ENCODE measurements at regions not wholly inside any gene's neighbourhood (a gene's known extent, or its start where the extent isn't known, plus 50 kb on each side); places are given as distances from the start of the nearest gene placed in this dataset.
"Not testable (repeated sequence)": the region's sequence is repeated elsewhere in the genome, so short reads cannot be mapped to it uniquely, and the experiment has no call there.

GRCh38 chr20:40284611-40285010 lies 404.4 kb downstream of the MAFB start:
- H3K27me3 ChIP-seq (ENCODE audit: control insufficient read depth in 1 of 2, insufficient read depth in 2 of 2, low read length in 2 of 2): no peaks in the 10 kb centered on the region
- no peak overlapping the region for H3K4me3 ChIP-seq (ENCODE audit: low read depth in 1 of 2, low read length in 2 of 2)
- H3K4me1 ChIP-seq (ENCODE audit: control insufficient read depth in 1 of 2, insufficient read depth in 2 of 2, low read length in 2 of 2): peaks cover 14 to 24% of the 10 kb centered on the region in 2 donors

GRCh38 chr20:40283689-40284088 lies 405.3 kb downstream of the MAFB start:
- Histone ChIP-seq H3K36me3 (ENCODE audit: control insufficient read depth in 1 of 2, insufficient read depth in 2 of 2, low read length in 2 of 2) (no peaks in the 10 kb centered on the region), H3K4me3 (ENCODE audit: low read depth in 1 of 2, low read length in 2 of 2) (no peak overlapping the region), H3K4me1 (ENCODE audit: control insufficient read depth in 1 of 2, insufficient read depth in 2 of 2, low read length in 2 of 2) (peaks cover 14 to 24% of the 10 kb centered on the region in 2 donors), H3K27me3 (ENCODE audit: control insufficient read depth in 1 of 2, insufficient read depth in 2 of 2, low read length in 2 of 2) (no peaks in the 10 kb centered on the region), H3K9ac (ENCODE audit: low read depth in 1 of 2, low read length in 2 of 2) (no peak overlapping the region), H3K27ac (ENCODE audit: low read depth, low read length) (no peak overlapping the region), H3K9me3 (ENCODE audit: control insufficient read depth in 1 of 2, low read length in 2 of 2) (no peaks in the 10 kb centered on the region)

More at GRCh38 chr20:40284611-40285010, 404.4 kb downstream of the MAFB start:
- Histone ChIP-seq H3K9ac (ENCODE audit: low read depth in 1 of 2, low read length in 2 of 2) (no peak overlapping the region), H3K27ac (ENCODE audit: low read depth, low read length) (no peak overlapping the region), H3K9me3 (ENCODE audit: control insufficient read depth in 1 of 2, low read length in 2 of 2) (no peaks in the 10 kb centered on the region), H3K36me3 (ENCODE audit: control insufficient read depth in 1 of 2, insufficient read depth in 2 of 2, low read length in 2 of 2) (no peaks in the 10 kb centered on the region)

- Histone ChIP-seq H3K27me3 (ENCODE audit: control insufficient read depth in 1 of 2, insufficient read depth in 2 of 2, low read length in 2 of 2) (no peaks in the 10 kb centered on the region), H3K4me1 (ENCODE audit: control insufficient read depth in 1 of 2, insufficient read depth in 2 of 2, low read length in 2 of 2) (peaks cover 14 to 20% of the 10 kb centered on the region in 2 donors), H3K9me3 (ENCODE audit: control insufficient read depth in 1 of 2, low read length in 2 of 2) (no peaks in the 10 kb centered on the region), H3K36me3 (ENCODE audit: control insufficient read depth in 1 of 2, insufficient read depth in 2 of 2, low read length in 2 of 2) (no peaks in the 10 kb centered on the region), H3K4me3 (ENCODE audit: low read depth in 1 of 2, low read length in 2 of 2) (no peak overlapping the region), H3K27ac (ENCODE audit: low read depth, low read length) (no peak overlapping the region), H3K9ac (ENCODE audit: low read depth in 1 of 2, low read length in 2 of 2) (no peak overlapping the region)
Observed at GRCh38 chr20:40282941-40283340, 406.1 kb downstream of the MAFB start.

GRCh38 chr20:40282541-40282940 lies 406.5 kb downstream of the MAFB start:
- H3K36me3 ChIP-seq (ENCODE audit: control insufficient read depth in 1 of 2, insufficient read depth in 2 of 2, low read length in 2 of 2): no peaks in the 10 kb centered on the region
- no peak overlapping the region for H3K4me3 ChIP-seq (ENCODE audit: low read depth in 1 of 2, low read length in 2 of 2)
- no peaks in the 10 kb centered on the region for H3K27me3 ChIP-seq (ENCODE audit: control insufficient read depth in 1 of 2, insufficient read depth in 2 of 2, low read length in 2 of 2)
- no peak overlapping the region for H3K9ac ChIP-seq (ENCODE audit: low read depth in 1 of 2, low read length in 2 of 2)
- H3K4me1 ChIP-seq (ENCODE audit: control insufficient read depth in 1 of 2, insufficient read depth in 2 of 2, low read length in 2 of 2): peaks cover 14 to 18% of the 10 kb centered on the region in 2 donors
- H3K27ac ChIP-seq (ENCODE audit: low read depth, low read length): no peak overlapping the region
- no peaks in the 10 kb centered on the region for H3K9me3 ChIP-seq (ENCODE audit: control insufficient read depth in 1 of 2, low read length in 2 of 2)

- H3K27ac ChIP-seq (ENCODE audit: low read depth, low read length): no peak overlapping the region
- H3K4me1 ChIP-seq (ENCODE audit: control insufficient read depth in 1 of 2, insufficient read depth in 2 of 2, low read length in 2 of 2): peaks cover 0 to 7% of the 10 kb centered on the region in 2 donors
- H3K4me3 ChIP-seq (ENCODE audit: low read depth in 1 of 2, low read length in 2 of 2): no peak overlapping the region
- H3K9me3 ChIP-seq (ENCODE audit: control insufficient read depth in 1 of 2, low read length in 2 of 2): no peaks in the 10 kb centered on the region
- no peaks in the 10 kb centered on the region for H3K27me3 ChIP-seq (ENCODE audit: control insufficient read depth in 1 of 2, insufficient read depth in 2 of 2, low read length in 2 of 2)
- no peaks in the 10 kb centered on the region for H3K36me3 ChIP-seq (ENCODE audit: control insufficient read depth in 1 of 2, insufficient read depth in 2 of 2, low read length in 2 of 2)
- no peak overlapping the region for H3K9ac ChIP-seq (ENCODE audit: low read depth in 1 of 2, low read length in 2 of 2)
Observed at GRCh38 chr20:40280616-40281015, 408.4 kb downstream of the MAFB start.

GRCh38 chr20:40279390-40279789 lies 409.6 kb downstream of the MAFB start:
- H3K36me3 ChIP-seq (ENCODE audit: control insufficient read depth in 1 of 2, insufficient read depth in 2 of 2, low read length in 2 of 2): no peaks in the 10 kb centered on the region
- peaks cover 0 to 5% of the 10 kb centered on the region in 2 donors for H3K4me1 ChIP-seq (ENCODE audit: control insufficient read depth in 1 of 2, insufficient read depth in 2 of 2, low read length in 2 of 2)
- H3K27ac ChIP-seq (ENCODE audit: low read depth, low read length): no peak overlapping the region
- H3K27me3 ChIP-seq (ENCODE audit: control insufficient read depth in 1 of 2, insufficient read depth in 2 of 2, low read length in 2 of 2): no peaks in the 10 kb centered on the region
- H3K9me3 ChIP-seq (ENCODE audit: control insufficient read depth in 1 of 2, low read length in 2 of 2): no peaks in the 10 kb centered on the region
- H3K4me3 ChIP-seq (ENCODE audit: low read depth in 1 of 2, low read length in 2 of 2): no peak overlapping the region
- H3K9ac ChIP-seq (ENCODE audit: low read depth in 1 of 2, low read length in 2 of 2): no peak overlapping the region

GRCh38 chr20:40278673-40279072 lies 410.4 kb downstream of the MAFB start:
- Histone ChIP-seq H3K4me1 (ENCODE audit: control insufficient read depth in 1 of 2, insufficient read depth in 2 of 2, low read length in 2 of 2) (peaks cover 0 to 2% of the 10 kb centered on the region in 2 donors), H3K9ac (ENCODE audit: low read depth in 1 of 2, low read length in 2 of 2) (no peak overlapping the region), H3K4me3 (ENCODE audit: low read depth in 1 of 2, low read length in 2 of 2) (no peak overlapping the region), H3K27me3 (ENCODE audit: control insufficient read depth in 1 of 2, insufficient read depth in 2 of 2, low read length in 2 of 2) (no peaks in the 10 kb centered on the region), H3K9me3 (ENCODE audit: control insufficient read depth in 1 of 2, low read length in 2 of 2) (no peaks in the 10 kb centered on the region), H3K27ac (ENCODE audit: low read depth, low read length) (no peak overlapping the region), H3K36me3 (ENCODE audit: control insufficient read depth in 1 of 2, insufficient read depth in 2 of 2, low read length in 2 of 2) (no peaks in the 10 kb centered on the region)

- H3K36me3 ChIP-seq (ENCODE audit: control insufficient read depth in 1 of 2, insufficient read depth in 2 of 2, low read length in 2 of 2): no peaks in the 10 kb centered on the region
- H3K4me3 ChIP-seq (ENCODE audit: low read depth in 1 of 2, low read length in 2 of 2): no peak overlapping the region
- H3K9ac ChIP-seq (ENCODE audit: low read depth in 1 of 2, low read length in 2 of 2): no peak overlapping the region
- H3K27ac ChIP-seq (ENCODE audit: low read depth, low read length): no peak overlapping the region
- H3K27me3 ChIP-seq (ENCODE audit: control insufficient read depth in 1 of 2, insufficient read depth in 2 of 2, low read length in 2 of 2): no peaks in the 10 kb centered on the region
- H3K9me3 ChIP-seq (ENCODE audit: control insufficient read depth in 1 of 2, low read length in 2 of 2): no peaks in the 10 kb centered on the region
- no peaks in the 10 kb centered on the region for H3K4me1 ChIP-seq (ENCODE audit: control insufficient read depth in 1 of 2, insufficient read depth in 2 of 2, low read length in 2 of 2)
Observed at GRCh38 chr20:40276301-40276700, 412.7 kb downstream of the MAFB start.

GRCh38 chr20:40275738-40276137 lies 413.3 kb downstream of the MAFB start:
- no peaks in the 10 kb centered on the region for H3K36me3 ChIP-seq (ENCODE audit: control insufficient read depth in 1 of 2, insufficient read depth in 2 of 2, low read length in 2 of 2)
- no peak overlapping the region for H3K27ac ChIP-seq (ENCODE audit: low read depth, low read length)
- no peaks in the 10 kb centered on the region for H3K9me3 ChIP-seq (ENCODE audit: control insufficient read depth in 1 of 2, low read length in 2 of 2)
- H3K4me1 ChIP-seq (ENCODE audit: control insufficient read depth in 1 of 2, insufficient read depth in 2 of 2, low read length in 2 of 2): no peaks in the 10 kb centered on the region
- H3K27me3 ChIP-seq (ENCODE audit: control insufficient read depth in 1 of 2, insufficient read depth in 2 of 2, low read length in 2 of 2): no peaks in the 10 kb centered on the region
- H3K4me3 ChIP-seq (ENCODE audit: low read depth in 1 of 2, low read length in 2 of 2): no peak overlapping the region
- no peak overlapping the region for H3K9ac ChIP-seq (ENCODE audit: low read depth in 1 of 2, low read length in 2 of 2)

GRCh38 chr20:40274912-40275533 lies 414.0 kb downstream of the MAFB start:
- Histone ChIP-seq H3K9me3 (ENCODE audit: control insufficient read depth in 1 of 2, low read length in 2 of 2) (no peaks in the 10 kb centered on the region), H3K27me3 (ENCODE audit: control insufficient read depth in 1 of 2, insufficient read depth in 2 of 2, low read length in 2 of 2) (no peaks in the 10 kb centered on the region), H3K9ac (ENCODE audit: low read depth in 1 of 2, low read length in 2 of 2) (no peak overlapping the region), H3K27ac (ENCODE audit: low read depth, low read length) (no peak overlapping the region), H3K4me1 (ENCODE audit: control insufficient read depth in 1 of 2, insufficient read depth in 2 of 2, low read length in 2 of 2) (no peaks in the 10 kb centered on the region), H3K36me3 (ENCODE audit: control insufficient read depth in 1 of 2, insufficient read depth in 2 of 2, low read length in 2 of 2) (no peaks in the 10 kb centered on the region), H3K4me3 (ENCODE audit: low read depth in 1 of 2, low read length in 2 of 2) (no peak overlapping the region)

GRCh38 chr20:40269274-40269673 lies 419.8 kb downstream of the MAFB start:
- H3K27ac ChIP-seq (ENCODE audit: low read depth, low read length); H3K27me3 ChIP-seq (ENCODE audit: control insufficient read depth in 1 of 2, insufficient read depth in 2 of 2, low read length in 2 of 2); H3K36me3 ChIP-seq (ENCODE audit: control insufficient read depth in 1 of 2, insufficient read depth in 2 of 2, low read length in 2 of 2); H3K9me3 ChIP-seq (ENCODE audit: control insufficient read depth in 1 of 2, low read length in 2 of 2); H3K4me3 ChIP-seq (ENCODE audit: low read depth in 1 of 2, low read length in 2 of 2); H3K4me1 ChIP-seq (ENCODE audit: control insufficient read depth in 1 of 2, insufficient read depth in 2 of 2, low read length in 2 of 2); H3K9ac ChIP-seq (ENCODE audit: low read depth in 1 of 2, low read length in 2 of 2): not testable (repeated sequence)

All from duodenal mucosa (tissue), 2 donors.